Neural cell (in vitro differentiated cells): ENCODE measurements at regions not wholly inside any gene's neighbourhood (a gene's known extent, or its start where the extent isn't known, plus 50 kb on each side); places are given as distances from the start of the nearest gene placed in this dataset.

ENCODE experiments used
- H2AFZ ChIP-seq: fragments of 200-600, 300-800 bp; sonication (generic), shearing (Covaris generic); 2 replicates; pipeline ENCODE4 v1.6.0; 2014; ENCODE audit warnings: low read depth, mild to moderate bottlenecking, antibody characterized with exemption, low read length, moderate library complexity
- H3F3A ChIP-seq: fragments of 200-600 bp; shearing (Covaris generic); 2 replicates; pipeline ENCODE4 v1.6.1; 2016; ENCODE audit warnings: mild to moderate bottlenecking, moderate library complexity, mixed read lengths, antibody characterized with exemption, low read length; ENCODE audit not compliant: insufficient read depth, poor library complexity, severe bottlenecking
- H3K27ac ChIP-seq: fragments of 200-600, 300-800 bp; sonication (generic), shearing (Covaris generic); 2 replicates; pipeline ENCODE4 v1.5.1; 2014; ENCODE audit warnings: mild to moderate bottlenecking, low read length, moderate library complexity
- H3K27me3 ChIP-seq: fragments of 300-800, 200-600 bp; sonication (generic), shearing (Covaris generic); 2 replicates; pipeline ENCODE4 v1.6.0; 2014; ENCODE audit warnings: mild to moderate bottlenecking, low read depth, low read length, moderate library complexity; ENCODE audit not compliant: insufficient read depth
- H3K36me3 ChIP-seq: fragments of 300-800, 200-600 bp; sonication (generic), shearing (Covaris generic); 2 replicates; pipeline ENCODE4 v1.5.1; 2014; ENCODE audit warnings: mild to moderate bottlenecking, antibody characterized with exemption, low read length, moderate library complexity; ENCODE audit not compliant: insufficient read depth
- H3K4me2 ChIP-seq: fragments of 300-800, 200-600 bp; sonication (generic), shearing (Covaris generic); 2 replicates; pipeline ENCODE4 v1.6.0; 2014; ENCODE audit warnings: mild to moderate bottlenecking, low read length
- H3K4me3 ChIP-seq: fragments of 300-800, 200-600 bp; sonication (generic), shearing (Covaris generic); 2 replicates; pipeline ENCODE4 v1.5.1; 2014; ENCODE audit warnings: mild to moderate bottlenecking, low read length, moderate library complexity
- H3K79me2 ChIP-seq: fragments of 200-600 bp; shearing (Covaris generic); replicated peaks from 2 replicates; pipeline ENCODE4 v1.6.0; 2014; ENCODE audit warnings: mild to moderate bottlenecking, low read length, moderate library complexity; ENCODE audit not compliant: insufficient read depth
- H3K9ac ChIP-seq: fragments of 300-800, 200-600 bp; sonication (generic), shearing (Covaris generic); 2 replicates; pipeline ENCODE4 v1.6.1; 2016; ENCODE audit warnings: mild to moderate bottlenecking, low read length, mixed read lengths
- H3K9me2 ChIP-seq: fragments of 200-600 bp; shearing (Covaris generic); 2 replicates; pipeline ENCODE4 v1.6.1; 2016; ENCODE audit warnings: mild to moderate bottlenecking, low read length, mixed read lengths; ENCODE audit not compliant: insufficient read depth
- H3K9me3 ChIP-seq: fragments of 200-600, 300-800 bp; sonication (generic), shearing (Covaris generic); 2 replicates; pipeline ENCODE4 v1.6.1; 2016; ENCODE audit warnings: mild to moderate bottlenecking, mixed run types, low read length, moderate library complexity, mixed read lengths
- H4K20me1 ChIP-seq: fragments of 200-600 bp; shearing (Covaris generic); 2 replicates; pipeline ENCODE4 v1.6.1; 2016; ENCODE audit warnings: mild to moderate bottlenecking, mixed run types; ENCODE audit not compliant: insufficient read depth
- EP300 ChIP-seq: fragments of 450-650 bp; conservative IDR thresholded peaks from 2 replicates; pipeline ENCODE4 v1.6.1; 2014; ENCODE audit warnings: antibody characterized with exemption, mild to moderate bottlenecking, moderate library complexity; ENCODE audit not compliant: poor library complexity, severe bottlenecking
- EZH2 ChIP-seq: fragments of 200-600, 300-800 bp; shearing (Covaris generic), sonication (generic); IDR thresholded peaks from 2 replicates; pipeline ENCODE4 v1.6.1; 2014; ENCODE audit warnings: antibody characterized with exemption, low read length, borderline replicate concordance, mild to moderate bottlenecking; ENCODE audit not compliant: insufficient read depth, poor library complexity, severe bottlenecking
- MXI1 ChIP-seq: fragments of 450-650 bp; conservative IDR thresholded peaks from 2 replicates; pipeline ENCODE4 v1.6.1; 2014; ENCODE audit warnings: antibody characterized with exemption, mild to moderate bottlenecking; ENCODE audit not compliant: poor library complexity, severe bottlenecking
- POLR2AphosphoS5 ChIP-seq: IDR thresholded peaks from 2 replicates; pipeline ENCODE4 v1.6.1; 2012
- RAD21 ChIP-seq: fragments of 450-650 bp; conservative IDR thresholded peaks from 2 replicates; pipeline ENCODE4 v1.6.1; 2014; ENCODE audit warnings: antibody characterized with exemption, mild to moderate bottlenecking, moderate library complexity
- SMC3 ChIP-seq: fragments of 450-650 bp; conservative IDR thresholded peaks from 2 replicates; pipeline ENCODE4 v1.6.1; 2014; ENCODE audit warnings: antibody characterized with exemption, mild to moderate bottlenecking, moderate library complexity; ENCODE audit not compliant: poor library complexity
- TAF1 ChIP-seq: IDR thresholded peaks from 2 replicates; pipeline ENCODE4 v1.6.1; 2012; ENCODE audit warnings: low read depth
- TF ChIP-seq, protein P1 (sequence below): IDR thresholded peaks from 2 replicates; pipeline ENCODE4 v1.6.1; 2012; ENCODE audit warnings: borderline replicate concordance
- TF ChIP-seq, protein P2 (sequence below): fragments of 450-650 bp; IDR thresholded peaks from 2 replicates; pipeline ENCODE4 v1.5.1; 2014; ENCODE audit warnings: antibody characterized with exemption, mild to moderate bottlenecking, moderate library complexity; ENCODE audit not compliant: poor library complexity, severe bottlenecking

DNA sequence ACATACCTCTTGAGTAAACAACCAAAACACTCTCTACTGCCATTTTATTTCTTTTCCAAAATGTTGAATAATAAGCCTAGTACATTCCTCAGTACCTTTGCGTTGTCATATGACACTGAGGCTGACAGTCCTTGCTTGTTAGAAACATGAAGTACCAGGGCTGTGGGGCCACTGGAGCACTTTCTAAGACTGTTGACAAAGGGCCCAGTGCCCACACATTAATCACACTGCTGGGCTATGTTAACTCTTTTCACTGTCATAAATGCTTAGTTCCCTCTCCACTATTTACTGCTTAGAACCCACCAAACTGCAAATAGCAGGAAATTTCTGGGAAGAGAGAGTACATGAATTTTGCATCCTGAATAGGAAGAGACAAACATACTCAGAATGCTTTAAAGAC, 57.1 kb downstream of the FAM47B start:
- Histone ChIP-seq H3F3A (no peaks in the 10 kb centered on the region), H3K36me3 (no peaks in the 10 kb centered on the region), H3K9ac (no peak overlapping the region), H3K27me3 (no peaks in the 10 kb centered on the region), H3K4me3 (no peak overlapping the region), H3K9me2 (no peaks in the 10 kb centered on the region), H3K4me2 (no peak overlapping the region), H4K20me1 (no peaks in the 10 kb centered on the region), H3K79me2 (no peaks in the 10 kb centered on the region), H2AFZ (no peak overlapping the region), H3K27ac (no peak overlapping the region), H3K9me3 (no peaks in the 10 kb centered on the region)
- TF ChIP-seq TAF1 = no peak
- TF ChIP-seq POLR2AphosphoS5 = no peak
- TF ChIP-seq, protein P1, sequence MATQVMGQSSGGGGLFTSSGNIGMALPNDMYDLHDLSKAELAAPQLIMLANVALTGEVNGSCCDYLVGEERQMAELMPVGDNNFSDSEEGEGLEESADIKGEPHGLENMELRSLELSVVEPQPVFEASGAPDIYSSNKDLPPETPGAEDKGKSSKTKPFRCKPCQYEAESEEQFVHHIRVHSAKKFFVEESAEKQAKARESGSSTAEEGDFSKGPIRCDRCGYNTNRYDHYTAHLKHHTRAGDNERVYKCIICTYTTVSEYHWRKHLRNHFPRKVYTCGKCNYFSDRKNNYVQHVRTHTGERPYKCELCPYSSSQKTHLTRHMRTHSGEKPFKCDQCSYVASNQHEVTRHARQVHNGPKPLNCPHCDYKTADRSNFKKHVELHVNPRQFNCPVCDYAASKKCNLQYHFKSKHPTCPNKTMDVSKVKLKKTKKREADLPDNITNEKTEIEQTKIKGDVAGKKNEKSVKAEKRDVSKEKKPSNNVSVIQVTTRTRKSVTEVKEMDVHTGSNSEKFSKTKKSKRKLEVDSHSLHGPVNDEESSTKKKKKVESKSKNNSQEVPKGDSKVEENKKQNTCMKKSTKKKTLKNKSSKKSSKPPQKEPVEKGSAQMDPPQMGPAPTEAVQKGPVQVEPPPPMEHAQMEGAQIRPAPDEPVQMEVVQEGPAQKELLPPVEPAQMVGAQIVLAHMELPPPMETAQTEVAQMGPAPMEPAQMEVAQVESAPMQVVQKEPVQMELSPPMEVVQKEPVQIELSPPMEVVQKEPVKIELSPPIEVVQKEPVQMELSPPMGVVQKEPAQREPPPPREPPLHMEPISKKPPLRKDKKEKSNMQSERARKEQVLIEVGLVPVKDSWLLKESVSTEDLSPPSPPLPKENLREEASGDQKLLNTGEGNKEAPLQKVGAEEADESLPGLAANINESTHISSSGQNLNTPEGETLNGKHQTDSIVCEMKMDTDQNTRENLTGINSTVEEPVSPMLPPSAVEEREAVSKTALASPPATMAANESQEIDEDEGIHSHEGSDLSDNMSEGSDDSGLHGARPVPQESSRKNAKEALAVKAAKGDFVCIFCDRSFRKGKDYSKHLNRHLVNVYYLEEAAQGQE = no peak
- no peak for TF ChIP-seq EZH2
- TF ChIP-seq, protein P2, sequence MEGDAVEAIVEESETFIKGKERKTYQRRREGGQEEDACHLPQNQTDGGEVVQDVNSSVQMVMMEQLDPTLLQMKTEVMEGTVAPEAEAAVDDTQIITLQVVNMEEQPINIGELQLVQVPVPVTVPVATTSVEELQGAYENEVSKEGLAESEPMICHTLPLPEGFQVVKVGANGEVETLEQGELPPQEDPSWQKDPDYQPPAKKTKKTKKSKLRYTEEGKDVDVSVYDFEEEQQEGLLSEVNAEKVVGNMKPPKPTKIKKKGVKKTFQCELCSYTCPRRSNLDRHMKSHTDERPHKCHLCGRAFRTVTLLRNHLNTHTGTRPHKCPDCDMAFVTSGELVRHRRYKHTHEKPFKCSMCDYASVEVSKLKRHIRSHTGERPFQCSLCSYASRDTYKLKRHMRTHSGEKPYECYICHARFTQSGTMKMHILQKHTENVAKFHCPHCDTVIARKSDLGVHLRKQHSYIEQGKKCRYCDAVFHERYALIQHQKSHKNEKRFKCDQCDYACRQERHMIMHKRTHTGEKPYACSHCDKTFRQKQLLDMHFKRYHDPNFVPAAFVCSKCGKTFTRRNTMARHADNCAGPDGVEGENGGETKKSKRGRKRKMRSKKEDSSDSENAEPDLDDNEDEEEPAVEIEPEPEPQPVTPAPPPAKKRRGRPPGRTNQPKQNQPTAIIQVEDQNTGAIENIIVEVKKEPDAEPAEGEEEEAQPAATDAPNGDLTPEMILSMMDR = no peak
- TF ChIP-seq SMC3 = no peak
- TF ChIP-seq EP300 = no peak
- TF ChIP-seq MXI1 = no peak
- TF ChIP-seq RAD21 = no peak

DNA sequence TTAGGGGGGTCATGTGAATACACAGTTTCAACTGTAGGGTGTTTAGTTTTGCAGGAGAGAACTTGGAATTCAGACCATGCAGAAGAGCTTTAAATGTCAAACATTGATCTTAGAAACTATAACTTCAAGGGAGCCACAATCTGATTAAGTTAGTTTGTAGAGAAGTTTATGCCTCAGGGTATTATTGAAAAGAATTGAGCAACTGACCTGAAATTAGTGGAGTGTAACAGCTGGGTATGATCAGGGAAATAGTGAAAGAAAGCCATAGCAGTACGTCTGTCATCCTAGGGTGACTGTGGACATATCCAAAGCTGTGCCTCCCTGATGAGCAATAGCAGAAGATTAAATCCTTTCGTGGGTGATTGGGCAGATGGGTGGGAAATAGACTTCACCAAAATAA, 63.8 kb downstream of the FAM47B start:
- Histone ChIP-seq H4K20me1 (no peaks in the 10 kb centered on the region), H3K79me2 (no peaks in the 10 kb centered on the region), H3K4me2 (no peak overlapping the region), H3K9ac (no peak overlapping the region), H2AFZ (no peak overlapping the region), H3K27me3 (no peaks in the 10 kb centered on the region), H3K9me2 (no peaks in the 10 kb centered on the region), H3K27ac (no peak overlapping the region), H3K9me3 (no peaks in the 10 kb centered on the region), H3K4me3 (no peak overlapping the region), H3K36me3 (no peaks in the 10 kb centered on the region), H3F3A (no peaks in the 10 kb centered on the region)
- TF ChIP-seq, protein P1 = no peak
- TF ChIP-seq RAD21 = no peak
- no peak for TF ChIP-seq MXI1
- TF ChIP-seq SMC3 = no peak
- no peak for TF ChIP-seq TAF1
- TF ChIP-seq EP300 = no peak
- TF ChIP-seq POLR2AphosphoS5 = no peak
- no peak for TF ChIP-seq EZH2
- TF ChIP-seq, protein P2 = no peak
